DOHH2 (cell line): ENCODE measurements at regions not wholly inside any gene's neighbourhood (a gene's known extent, or its start where the extent isn't known, plus 50 kb on each side); places are given as distances from the start of the nearest gene placed in this dataset.

Source experiments
- EZH2phosphoT487 ChIP-seq: fragments of 200-600 bp; sonication (generic); IDR thresholded peaks from 2 replicates; pipeline ENCODE4 v1.6.1; 2017; ENCODE audit warnings: borderline replicate concordance, mild to moderate bottlenecking, antibody characterized with exemption, low read length, moderate library complexity, mixed read lengths
- TF ChIP-seq, protein P1 (sequence below): fragments of 200-600 bp; sonication (generic); IDR thresholded peaks from one replicate; pipeline ENCODE4 v1.5.1; 2014; ENCODE audit warnings: antibody characterized with exemption, mild to moderate bottlenecking, low read depth, low read length; ENCODE audit not compliant: poor library complexity, severe bottlenecking

DNA sequence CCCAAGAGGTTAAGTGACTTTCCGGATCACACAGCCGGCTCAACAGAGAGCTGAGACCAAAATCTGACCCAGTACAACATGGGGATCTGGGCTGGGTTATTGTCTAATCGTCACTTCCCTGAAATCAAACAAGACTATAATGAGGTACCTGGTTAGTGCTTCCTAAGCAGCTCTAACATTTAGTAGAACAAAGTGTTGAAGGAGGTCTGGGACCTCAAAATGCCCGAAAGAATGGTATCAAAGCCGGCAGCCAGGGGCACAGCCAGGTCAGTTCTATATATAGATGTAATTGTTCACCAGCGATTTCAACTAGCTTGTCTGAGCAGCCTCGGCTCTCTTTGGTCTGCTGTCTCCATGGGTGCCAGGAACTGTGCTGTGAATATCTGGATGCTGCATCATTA lies 245.5 kb upstream of the ECI2 start:
- TF ChIP-seq, protein P1, sequence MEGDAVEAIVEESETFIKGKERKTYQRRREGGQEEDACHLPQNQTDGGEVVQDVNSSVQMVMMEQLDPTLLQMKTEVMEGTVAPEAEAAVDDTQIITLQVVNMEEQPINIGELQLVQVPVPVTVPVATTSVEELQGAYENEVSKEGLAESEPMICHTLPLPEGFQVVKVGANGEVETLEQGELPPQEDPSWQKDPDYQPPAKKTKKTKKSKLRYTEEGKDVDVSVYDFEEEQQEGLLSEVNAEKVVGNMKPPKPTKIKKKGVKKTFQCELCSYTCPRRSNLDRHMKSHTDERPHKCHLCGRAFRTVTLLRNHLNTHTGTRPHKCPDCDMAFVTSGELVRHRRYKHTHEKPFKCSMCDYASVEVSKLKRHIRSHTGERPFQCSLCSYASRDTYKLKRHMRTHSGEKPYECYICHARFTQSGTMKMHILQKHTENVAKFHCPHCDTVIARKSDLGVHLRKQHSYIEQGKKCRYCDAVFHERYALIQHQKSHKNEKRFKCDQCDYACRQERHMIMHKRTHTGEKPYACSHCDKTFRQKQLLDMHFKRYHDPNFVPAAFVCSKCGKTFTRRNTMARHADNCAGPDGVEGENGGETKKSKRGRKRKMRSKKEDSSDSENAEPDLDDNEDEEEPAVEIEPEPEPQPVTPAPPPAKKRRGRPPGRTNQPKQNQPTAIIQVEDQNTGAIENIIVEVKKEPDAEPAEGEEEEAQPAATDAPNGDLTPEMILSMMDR: no peak
- TF ChIP-seq EZH2phosphoT487: no peak
